ENCODE measurements at regions not wholly inside any gene's neighbourhood (a gene's known extent, or its start where the extent isn't known, plus 50 kb on each side); places are given as distances from the start of the nearest gene placed in this dataset.
"Not testable (repeated sequence)": the region's sequence is repeated elsewhere in the genome, so short reads cannot be mapped to it uniquely, and the experiment has no call there.

DNA sequence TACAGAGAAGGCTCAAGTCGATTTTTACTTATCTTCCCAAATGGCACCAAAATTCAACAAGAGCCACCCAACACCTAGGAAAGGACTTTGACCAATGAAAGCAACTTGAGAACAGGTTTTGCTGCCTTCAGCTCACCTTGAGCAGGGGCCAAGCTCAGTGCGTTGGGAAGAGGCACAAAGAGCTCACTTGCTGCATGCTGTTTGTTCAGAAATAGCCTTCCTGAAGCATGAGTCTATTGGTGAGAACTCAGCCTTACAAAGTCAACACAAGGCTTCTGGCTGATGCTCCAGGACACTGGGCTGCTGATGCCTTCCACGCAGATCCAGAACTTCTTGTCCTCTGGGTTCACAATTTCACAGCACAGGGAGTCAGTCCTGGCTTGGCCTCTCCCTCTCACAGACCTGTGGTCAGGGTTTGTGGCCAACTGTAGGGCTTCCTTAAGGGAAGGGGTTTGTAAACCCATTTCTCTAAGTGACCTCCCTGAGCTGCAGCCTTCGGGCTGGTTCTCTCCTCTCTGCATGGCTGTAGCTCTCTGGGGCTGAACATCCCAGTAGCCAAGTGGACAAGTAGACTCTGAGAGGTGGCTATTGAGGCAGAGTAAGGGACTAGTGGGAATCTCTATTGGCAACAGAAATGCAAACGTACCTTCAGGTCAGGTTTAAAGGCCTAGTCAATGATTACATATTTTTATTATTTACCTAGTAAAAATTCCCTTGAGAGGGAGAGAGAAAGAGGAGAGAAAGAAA is 124.7 kb upstream of the GATA6 start:
- no peak for DNase-seq

GRCh38 chr18:22045221-22045918 is 124.0 kb upstream of the GATA6 start:
- DNase-seq: no peak

- no peak for DNase-seq
These were observed 122.9 kb upstream of the GATA6 start for GRCh38 chr18:22046473-22046872.

DNA sequence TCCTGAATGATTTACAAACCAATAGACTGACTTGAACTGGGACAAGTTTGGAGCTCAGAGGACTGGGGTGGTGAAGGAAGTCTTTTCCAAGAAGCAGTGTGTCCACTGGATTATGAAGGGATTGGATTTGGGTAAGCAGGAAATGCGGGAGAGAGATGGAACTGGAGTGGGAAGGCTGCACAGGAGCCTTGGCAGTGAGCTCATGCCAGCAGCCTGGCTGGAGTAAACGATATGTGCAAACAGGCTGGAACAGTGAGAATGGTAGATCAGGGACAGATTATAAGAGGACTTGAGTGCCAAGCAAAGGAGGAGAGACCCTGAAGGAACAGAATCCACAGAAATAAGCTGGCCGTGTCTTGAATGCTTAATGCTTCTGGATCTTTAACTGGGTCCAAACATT is 121.9 kb upstream of the GATA6 start:
- DNase-seq: no peak

DNA sequence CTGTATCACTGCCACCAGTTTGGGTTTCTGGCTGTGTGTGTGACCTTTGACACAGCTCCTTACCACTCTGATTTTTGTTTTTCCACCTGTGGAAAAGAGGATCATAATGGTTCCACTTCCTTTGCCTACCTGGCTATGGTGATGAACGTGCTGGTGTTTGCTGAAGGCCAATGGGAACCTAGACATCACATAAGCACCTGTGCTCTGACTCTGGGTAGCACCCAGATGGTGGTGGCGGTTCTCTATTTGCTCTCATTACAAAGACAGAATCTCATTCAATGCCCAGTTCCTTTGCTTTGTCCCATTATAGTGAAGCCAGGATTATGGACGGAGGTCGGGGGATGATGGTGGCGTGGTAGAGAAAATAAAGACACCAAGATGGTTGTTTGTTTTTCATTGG is 121.2 kb upstream of the GATA6 start:
- DNase-seq: no peak

- no peak for DNase-seq
These were observed 120.3 kb upstream of the GATA6 start for GRCh38 chr18:22048932-22049615.

DNA sequence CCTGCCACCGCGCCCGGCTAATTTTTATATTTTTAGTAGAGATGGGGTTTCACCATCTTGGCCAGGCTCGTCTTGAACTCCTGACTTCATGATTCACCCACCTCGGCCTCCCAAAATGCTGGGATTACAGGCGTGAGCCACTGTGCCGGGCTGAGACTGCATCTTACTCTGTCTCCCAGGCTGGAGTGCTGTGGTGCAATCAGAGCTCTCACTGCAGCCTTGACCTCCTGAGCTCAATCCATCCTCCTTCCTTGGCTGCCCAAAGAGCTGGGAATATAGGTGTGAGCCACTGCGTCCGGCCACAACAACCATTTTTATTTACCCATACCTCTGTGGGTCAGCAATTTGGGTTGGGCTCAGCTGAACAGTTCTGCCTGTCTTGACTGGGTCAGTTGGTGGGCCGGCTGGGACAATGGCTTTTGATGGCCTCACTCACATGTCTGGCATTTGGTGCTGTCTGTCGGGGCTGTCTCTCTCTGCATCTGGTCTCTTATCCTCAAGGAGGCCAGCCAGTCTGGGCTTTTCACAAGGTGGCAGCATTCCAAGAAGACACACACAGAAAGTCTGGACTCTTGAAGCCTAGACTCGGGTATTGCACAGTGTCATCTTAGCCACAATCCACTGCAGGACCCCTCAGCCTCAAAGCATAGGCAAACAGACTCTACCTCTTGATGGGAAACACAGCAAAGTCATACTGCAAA is 116.8 kb upstream of the GATA6 start:
- no peak for DNase-seq

GRCh38 chr18:22055466-22056238 is 113.7 kb upstream of the GATA6 start:
- no peak for DNase-seq

- no peak for DNase-seq
These were observed 112.4 kb upstream of the GATA6 start for GRCh38 chr18:22056950-22057349.

DNA sequence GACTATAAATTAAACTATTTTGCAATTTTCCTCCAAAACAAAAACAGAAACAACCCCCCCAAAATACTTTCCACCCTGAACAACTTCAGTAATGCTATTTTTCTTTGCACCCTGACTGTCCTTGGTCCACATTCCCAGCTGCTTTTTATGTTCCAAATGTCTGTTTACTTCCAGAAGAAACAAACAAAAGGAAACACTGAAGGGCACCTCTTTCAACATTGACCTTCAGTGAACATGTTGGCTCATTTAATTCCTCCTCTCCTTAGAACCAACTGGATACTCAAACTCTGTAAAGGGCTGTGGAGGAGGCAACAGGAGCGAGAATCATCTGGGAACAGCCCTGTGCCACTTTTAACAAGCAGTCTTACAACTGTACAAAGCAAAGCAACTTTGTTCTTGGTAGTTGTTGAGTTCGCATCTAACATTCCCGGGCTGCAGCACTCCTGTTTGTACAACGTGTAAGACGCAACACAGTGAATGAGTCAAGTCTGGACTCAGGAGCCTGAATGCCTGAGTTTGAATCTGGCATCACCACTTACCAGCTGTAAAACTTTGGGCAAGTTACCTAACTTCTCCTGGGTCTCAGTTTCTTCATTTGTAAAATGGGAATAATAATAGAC is 111.4 kb upstream of the GATA6 start:
- no peak for DNase-seq

GRCh38 chr18:22060361-22060760 is 109.0 kb upstream of the GATA6 start:
- no peak for DNase-seq

DNA sequence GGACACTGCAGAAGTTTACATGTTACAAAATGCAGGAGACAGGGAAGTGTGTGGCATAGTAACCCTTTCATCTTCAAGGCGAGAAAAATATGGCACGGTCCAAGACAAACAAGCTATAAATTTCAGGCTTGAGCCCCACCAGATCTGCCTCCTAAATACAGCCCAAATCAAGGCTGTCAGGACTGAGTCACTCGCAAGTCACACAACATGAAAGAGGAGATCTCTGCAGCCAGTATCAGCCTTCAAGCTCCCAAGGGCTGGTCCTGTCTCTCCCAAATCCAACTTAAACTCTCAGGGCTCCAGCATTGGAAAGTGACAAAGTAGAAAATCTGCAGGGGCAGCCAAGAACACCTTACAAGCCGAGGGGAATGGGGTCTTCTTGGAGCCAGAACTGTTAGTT is 106.3 kb upstream of the GATA6 start:
- DNase-seq: no peak

DNA sequence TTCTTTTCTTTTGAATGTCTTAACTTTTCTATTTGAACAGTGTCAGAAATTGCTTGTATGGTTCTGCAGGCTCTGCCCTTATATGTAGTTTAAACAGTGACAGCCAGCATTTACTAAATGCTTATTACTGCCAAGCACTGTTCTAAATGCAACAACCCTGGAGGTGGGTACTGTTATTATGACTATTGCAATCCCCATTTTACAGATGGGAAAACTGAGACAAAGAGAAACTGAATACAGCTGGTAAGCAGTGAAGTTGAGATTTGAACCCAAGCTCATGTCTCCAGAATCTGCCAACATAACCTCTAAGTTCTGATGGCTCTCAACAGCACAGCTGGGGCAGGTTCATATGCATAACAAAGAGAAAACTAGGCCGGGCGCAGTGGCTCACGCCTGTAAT is 105.7 kb upstream of the GATA6 start:
- no peak for DNase-seq

DNA sequence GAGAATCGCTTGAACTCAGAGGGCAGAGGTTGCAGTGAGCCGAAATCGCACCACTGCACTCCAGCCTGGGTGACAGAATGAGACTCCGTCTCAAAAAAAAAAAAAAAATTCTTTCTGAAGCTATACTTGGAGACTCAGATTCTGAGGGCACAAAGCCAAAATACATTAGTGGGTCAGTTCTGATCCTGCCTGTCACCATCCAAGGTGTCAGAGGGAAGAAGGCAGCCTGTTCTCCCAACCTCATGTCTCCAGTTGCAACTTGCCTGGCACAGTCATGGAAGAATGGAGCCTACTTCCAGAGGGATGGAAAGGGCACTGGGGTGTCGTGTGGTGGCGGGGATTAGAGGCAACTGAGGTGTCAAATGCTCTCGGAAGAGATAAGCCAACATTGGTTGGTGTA is 104.8 kb upstream of the GATA6 start:
- no peak for DNase-seq

DNA sequence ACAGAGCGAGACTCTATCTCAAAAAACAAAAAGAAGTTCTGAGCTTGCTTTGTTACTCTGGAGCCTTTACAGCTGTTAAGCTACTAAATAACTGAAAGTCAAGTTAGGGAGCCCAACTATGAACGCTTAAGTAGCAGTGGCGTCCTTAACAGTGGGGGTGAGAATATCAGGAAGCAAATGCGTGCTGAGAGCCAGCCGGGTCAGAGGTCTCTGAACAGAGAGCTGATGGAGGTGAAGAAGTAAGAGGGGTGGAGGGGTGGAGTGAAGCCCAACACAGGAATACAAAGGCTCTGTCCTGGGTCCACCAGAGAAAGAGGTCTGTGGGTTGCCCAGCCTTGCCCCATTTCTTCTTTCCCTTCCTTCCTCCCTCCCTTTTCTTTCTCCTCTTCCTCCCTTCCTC is 104.1 kb upstream of the GATA6 start:
- DNase-seq: no peak

DNA sequence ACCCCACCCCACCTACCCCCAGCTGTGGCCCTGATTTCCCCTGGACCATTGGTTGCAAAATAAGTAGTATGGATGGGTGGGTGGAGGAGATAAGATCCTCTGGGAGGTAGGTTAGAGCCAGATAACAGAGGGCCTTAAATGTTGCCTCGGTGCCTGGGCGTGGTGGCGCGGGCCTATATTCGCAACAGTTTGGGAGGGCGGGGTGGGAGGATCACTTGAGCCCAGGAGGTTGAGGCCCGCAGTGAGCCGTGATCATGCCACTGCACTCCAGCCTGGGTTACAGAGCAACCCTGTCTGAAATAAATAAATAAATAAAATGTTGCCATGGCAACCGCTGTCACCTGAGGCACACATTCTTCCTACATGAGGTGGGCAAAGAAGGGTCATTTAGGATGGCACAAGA is 103.3 kb upstream of the GATA6 start:
- DNase-seq: no peak

DNA sequence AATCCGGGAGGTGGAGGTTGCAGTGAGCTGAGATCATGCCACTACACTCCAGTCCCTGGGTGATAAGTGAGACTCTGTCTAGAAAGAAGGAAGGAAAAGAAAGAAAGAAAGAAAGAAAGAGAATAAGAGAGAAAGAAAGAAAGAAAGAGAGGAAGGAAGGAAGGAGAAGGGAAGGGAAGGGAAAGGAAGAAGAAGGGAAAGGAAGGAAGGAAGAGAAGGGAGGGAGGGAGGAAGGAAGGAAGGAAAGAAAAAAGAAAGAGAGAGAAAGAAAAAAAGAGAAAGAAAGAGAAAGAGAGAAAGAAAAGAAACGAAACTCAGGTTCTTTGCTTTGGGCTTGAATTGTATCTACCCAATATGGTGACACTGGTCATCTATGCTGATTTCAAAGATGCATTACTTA is 102.3 kb upstream of the GATA6 start:
- DNase-seq: no peak

GRCh38 chr18:22067682-22068081 is 101.7 kb upstream of the GATA6 start:
- DNase-seq: no peak

DNA sequence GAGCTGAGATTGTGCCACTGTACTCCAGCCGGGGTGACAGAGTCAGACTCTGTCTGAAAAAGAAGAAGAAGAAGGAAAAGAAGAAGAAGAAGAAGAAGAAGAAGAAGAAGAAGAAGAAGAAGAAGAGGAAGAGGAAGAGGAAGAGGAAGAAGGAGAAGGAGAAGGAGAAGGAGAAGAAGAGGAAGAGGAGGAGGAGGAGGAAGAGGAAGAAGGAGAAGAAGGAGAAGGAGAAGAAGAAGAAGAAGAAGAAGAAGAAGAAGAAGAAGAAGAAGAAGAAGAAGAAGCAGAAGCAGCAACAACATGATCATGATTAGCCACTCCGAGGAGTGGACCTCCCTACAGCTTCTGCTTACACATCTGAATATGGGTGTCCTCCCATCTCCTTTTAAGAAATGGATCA is 100.6 kb upstream of the GATA6 start:
- not testable (repeated sequence) for DNase-seq

- DNase-seq: no peak
These were observed 99.5 kb upstream of the GATA6 start for GRCh38 chr18:22069916-22070315.

DNA sequence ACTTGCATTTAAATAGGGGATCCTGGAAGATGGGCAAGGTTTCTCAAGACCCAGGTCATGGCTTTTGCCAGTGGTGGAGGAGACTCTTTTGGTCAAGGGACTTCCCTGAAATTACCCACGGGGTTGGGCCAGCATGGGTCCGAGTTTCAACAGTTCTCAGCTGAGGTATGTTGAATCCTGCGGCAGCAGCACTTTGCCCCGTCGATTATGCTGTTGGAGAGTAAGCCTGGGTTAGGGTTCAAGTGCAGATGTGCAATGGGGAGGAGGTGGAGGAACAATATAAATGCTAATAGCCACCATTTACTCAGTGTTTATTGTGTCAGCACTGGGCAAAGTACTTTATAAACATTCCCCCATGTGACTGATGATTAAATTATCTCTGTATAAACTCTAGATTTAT is 96.0 kb upstream of the GATA6 start:
- no peak for DNase-seq
